Upper lobe of right lung (tissue), 1 donor: ENCODE measurements at regions not wholly inside any gene's neighbourhood (a gene's known extent, or its start where the extent isn't known, plus 50 kb on each side); places are given as distances from the start of the nearest gene placed in this dataset.

Experiments
- ATAC-seq: fragments of 200-7000 bp; cut with Tn5 transposase; one replicate; pipeline ENCODE4 v1.9.1; 2020; ENCODE audit warnings: mild to moderate bottlenecking, moderate library complexity
- DNase-seq: peaks from one replicate; pipeline ENCODE4 v3.0.0-alpha.2; 2020
- H3K27ac ChIP-seq: fragments of 200-600 bp; one replicate; pipeline ENCODE4 v1.8.0; 2022
- H3K27me3 ChIP-seq: fragments of 200-600 bp; one replicate; pipeline ENCODE4 v1.8.0; 2022; ENCODE audit warnings: mild to moderate bottlenecking
- H3K36me3 ChIP-seq: fragments of 200-600 bp; one replicate; pipeline ENCODE4 v1.8.0; 2022
- H3K4me1 ChIP-seq: fragments of 200-600 bp; one replicate; pipeline ENCODE4 v1.8.0; 2022
- H3K4me3 ChIP-seq: fragments of 200-600 bp; one replicate; pipeline ENCODE4 v1.8.0; 2022; ENCODE audit warnings: mild to moderate bottlenecking
- H3K9me3 ChIP-seq: fragments of 200-600 bp; one replicate; pipeline ENCODE4 v1.8.0; 2022
- intact Hi-C: fragments of 100-400 bp; cut with DNase I; formaldehyde crosslinking; loops from one replicate; pipeline ENCODE4 v1.11.0; 2022
- TF ChIP-seq, protein P1 (sequence below): fragments of 200-600 bp; IDR thresholded peaks from one replicate; pipeline ENCODE4 v1.8.0; 2022; ENCODE audit warnings: antibody characterized with exemption
- donor health status: DM: no; HTN: yes; CAD: no; lungs with severe emphysema.

DNA sequence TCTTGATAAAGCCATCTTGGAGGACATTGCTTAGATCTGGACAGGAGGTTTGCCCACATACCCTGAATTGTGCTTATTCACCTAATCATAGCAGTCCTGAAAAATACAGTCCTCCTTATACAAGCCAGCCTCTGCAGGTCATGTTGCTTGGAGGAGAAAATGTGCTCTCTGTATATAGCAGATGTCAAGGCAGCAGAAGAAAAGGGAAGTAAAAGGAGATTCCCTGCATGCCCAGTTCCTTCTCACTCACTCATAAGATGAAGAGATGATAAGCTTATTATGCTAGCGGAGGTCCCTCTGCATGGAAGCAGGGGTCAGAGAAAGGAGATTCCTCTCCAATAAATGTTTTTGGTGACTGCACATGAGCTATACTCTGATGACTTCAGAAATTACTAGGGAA, 458.8 kb upstream of the ZMIZ1 start:
- Histone ChIP-seq H3K27me3 (no peaks in the 10 kb centered on the region), H3K9me3 (no peaks in the 10 kb centered on the region), H3K36me3 (no peaks in the 10 kb centered on the region), H3K27ac (no peak overlapping the region), H3K4me1 (no peaks in the 10 kb centered on the region), H3K4me3 (no peak overlapping the region)
- DNase-seq (no peak), ATAC-seq (no peak)
- TF ChIP-seq, protein P1, sequence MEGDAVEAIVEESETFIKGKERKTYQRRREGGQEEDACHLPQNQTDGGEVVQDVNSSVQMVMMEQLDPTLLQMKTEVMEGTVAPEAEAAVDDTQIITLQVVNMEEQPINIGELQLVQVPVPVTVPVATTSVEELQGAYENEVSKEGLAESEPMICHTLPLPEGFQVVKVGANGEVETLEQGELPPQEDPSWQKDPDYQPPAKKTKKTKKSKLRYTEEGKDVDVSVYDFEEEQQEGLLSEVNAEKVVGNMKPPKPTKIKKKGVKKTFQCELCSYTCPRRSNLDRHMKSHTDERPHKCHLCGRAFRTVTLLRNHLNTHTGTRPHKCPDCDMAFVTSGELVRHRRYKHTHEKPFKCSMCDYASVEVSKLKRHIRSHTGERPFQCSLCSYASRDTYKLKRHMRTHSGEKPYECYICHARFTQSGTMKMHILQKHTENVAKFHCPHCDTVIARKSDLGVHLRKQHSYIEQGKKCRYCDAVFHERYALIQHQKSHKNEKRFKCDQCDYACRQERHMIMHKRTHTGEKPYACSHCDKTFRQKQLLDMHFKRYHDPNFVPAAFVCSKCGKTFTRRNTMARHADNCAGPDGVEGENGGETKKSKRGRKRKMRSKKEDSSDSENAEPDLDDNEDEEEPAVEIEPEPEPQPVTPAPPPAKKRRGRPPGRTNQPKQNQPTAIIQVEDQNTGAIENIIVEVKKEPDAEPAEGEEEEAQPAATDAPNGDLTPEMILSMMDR: no peak
- intact Hi-C loops: no loop called here

DNA sequence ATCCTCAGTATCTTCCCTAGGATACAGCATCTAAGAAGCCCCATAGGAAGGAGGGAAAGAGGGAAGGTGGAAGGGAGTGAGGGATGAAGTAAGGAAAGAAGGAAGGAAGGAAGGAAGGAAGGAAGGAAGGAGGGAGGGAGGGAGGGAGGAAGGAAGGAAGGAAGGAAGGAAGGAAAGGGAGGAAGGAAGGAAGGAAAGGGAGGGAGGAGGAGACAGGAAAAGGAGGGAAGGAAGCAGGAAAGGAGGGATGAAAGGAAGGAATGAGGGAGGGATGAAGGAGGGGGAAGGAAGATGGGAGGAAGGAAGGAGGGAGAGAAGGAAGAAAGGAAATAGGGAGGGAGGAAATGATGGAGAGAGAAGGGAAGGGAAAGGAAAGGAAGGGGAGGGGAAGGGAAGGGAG, 455.6 kb upstream of the ZMIZ1 start:
- Histone ChIP-seq H3K4me3 (no peak overlapping the region), H3K27me3 (no peaks in the 10 kb centered on the region), H3K4me1 (no peaks in the 10 kb centered on the region), H3K27ac (no peak overlapping the region), H3K9me3 (no peaks in the 10 kb centered on the region), H3K36me3 (no peaks in the 10 kb centered on the region)
- intact Hi-C loops: no loop called here
- TF ChIP-seq, protein P1: no peak
- DNase-seq: no peak
- ATAC-seq: no peak

DNA sequence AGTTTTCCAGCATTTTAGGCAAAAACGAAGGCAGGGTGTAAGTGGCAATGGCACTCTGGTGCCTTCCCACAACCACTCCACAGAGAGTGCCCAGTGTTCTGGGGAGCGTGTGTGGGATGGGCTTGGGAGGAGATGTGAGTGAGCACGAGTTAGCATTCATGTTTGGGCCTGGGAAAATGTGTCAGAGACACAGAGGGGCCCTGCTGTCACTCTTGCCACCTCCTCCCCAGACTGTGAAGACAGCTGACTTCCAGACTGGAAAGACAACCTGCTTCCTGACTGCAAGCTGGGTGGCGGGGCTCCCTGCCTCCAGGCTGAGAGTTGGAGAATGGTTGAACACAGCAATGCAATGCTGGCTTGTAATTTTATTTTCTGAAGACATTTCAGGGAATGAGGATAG, 454.5 kb upstream of the ZMIZ1 start:
- no peak overlapping the region for H3K27ac ChIP-seq
- no peak overlapping the region for H3K4me3 ChIP-seq
- no peaks in the 10 kb centered on the region for H3K9me3 ChIP-seq
- DNase-seq (no peak), ATAC-seq (no peak)
- no peaks in the 10 kb centered on the region for H3K36me3 ChIP-seq
- no peaks in the 10 kb centered on the region for H3K4me1 ChIP-seq
- no peaks in the 10 kb centered on the region for H3K27me3 ChIP-seq
- intact Hi-C loops: no loop called here
- TF ChIP-seq, protein P1: no peak

DNA sequence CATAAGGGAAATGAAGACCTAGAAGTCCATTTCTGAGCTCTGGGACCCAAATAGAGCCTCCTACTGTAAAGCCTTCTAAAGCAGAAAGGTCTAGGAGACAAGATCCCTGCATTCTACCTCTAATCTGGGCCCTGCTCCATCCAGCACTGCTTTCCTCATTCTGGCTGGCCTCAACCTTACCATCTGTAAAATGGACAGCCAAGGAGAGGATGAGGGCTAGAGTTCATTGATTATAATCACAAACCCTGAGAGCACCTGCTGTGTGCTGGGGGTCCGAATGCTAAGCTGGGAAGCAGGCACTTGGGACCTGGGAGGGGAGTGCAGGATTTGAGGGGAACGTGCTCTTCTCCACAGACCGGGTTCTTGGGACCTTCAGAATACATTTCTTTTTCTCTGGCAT, 454.0 kb upstream of the ZMIZ1 start:
- intact Hi-C loops: no loop called here
- Histone ChIP-seq H3K27ac (no peak overlapping the region), H3K27me3 (no peaks in the 10 kb centered on the region), H3K4me3 (no peak overlapping the region), H3K4me1 (no peaks in the 10 kb centered on the region), H3K9me3 (no peaks in the 10 kb centered on the region), H3K36me3 (no peaks in the 10 kb centered on the region)
- ATAC-seq: no peak
- DNase-seq: no peak
- TF ChIP-seq, protein P1: no peak

DNA sequence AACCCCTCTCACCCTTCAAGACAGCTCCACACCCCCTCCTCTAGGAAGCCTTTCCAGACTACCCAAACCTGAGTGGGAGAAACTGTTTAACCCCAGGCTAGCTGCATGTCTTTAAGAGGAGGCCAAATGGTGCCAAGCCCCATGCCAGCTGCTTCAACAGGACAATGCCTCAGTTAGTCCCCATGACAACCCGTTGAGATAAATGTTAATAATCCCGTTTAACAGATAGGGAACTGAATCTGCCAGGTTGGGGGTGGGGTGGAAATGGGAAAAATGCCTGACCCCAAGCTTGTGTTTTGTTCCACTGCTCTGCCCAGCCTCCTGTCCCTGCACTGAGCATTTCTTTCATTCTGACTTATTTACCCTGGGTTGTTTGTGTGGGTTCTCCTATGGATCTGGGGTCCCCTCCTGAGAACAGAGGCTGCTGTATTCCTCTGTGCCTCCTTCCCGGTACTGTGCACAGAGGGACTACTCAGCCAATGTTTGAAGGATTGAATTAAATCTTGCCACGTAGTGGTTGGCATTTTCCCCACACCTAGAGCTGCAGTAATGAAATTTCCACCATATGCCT, 452.6 kb upstream of the ZMIZ1 start:
- no peaks in the 10 kb centered on the region for H3K4me1 ChIP-seq
- H3K9me3 ChIP-seq: no peaks in the 10 kb centered on the region
- no peak overlapping the region for H3K27ac ChIP-seq
- no peak for DNase-seq
- H3K27me3 ChIP-seq: no peaks in the 10 kb centered on the region
- intact Hi-C loops: no loop called here
- H3K36me3 ChIP-seq: no peaks in the 10 kb centered on the region
- ATAC-seq: no peak
- no peak overlapping the region for H3K4me3 ChIP-seq
- TF ChIP-seq, protein P1: no peak

DNA sequence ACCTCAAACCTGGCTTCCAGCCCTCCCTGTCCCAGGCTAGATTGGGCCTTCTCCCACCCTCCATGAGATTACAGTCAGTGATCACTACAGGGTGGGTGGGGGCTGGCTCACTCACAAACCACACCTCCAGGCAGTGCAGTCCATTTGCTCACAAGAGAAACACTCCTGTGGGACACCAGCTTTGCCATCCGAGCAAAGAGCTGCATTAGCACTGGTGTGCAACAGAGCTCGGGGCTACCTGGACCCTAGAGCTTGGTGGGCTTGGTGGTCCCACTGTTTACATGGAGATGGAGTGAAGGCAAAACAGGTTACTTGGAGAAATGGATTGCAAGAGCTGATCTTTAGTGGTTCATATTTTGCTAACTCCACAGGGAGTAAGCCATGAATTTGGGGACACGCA, 451.7 kb upstream of the ZMIZ1 start:
- Histone ChIP-seq H3K4me1 (no peaks in the 10 kb centered on the region), H3K36me3 (no peaks in the 10 kb centered on the region), H3K27ac (no peak overlapping the region), H3K4me3 (no peak overlapping the region), H3K9me3 (no peaks in the 10 kb centered on the region), H3K27me3 (no peaks in the 10 kb centered on the region)
- DNase-seq: no peak
- ATAC-seq: no peak
- intact Hi-C loops: no loop called here
- TF ChIP-seq, protein P1: no peak
